Breast epithelium (tissue), 4 donors: ENCODE measurements at regions not wholly inside any gene's neighbourhood (a gene's known extent, or its start where the extent isn't known, plus 50 kb on each side); places are given as distances from the start of the nearest gene placed in this dataset.

ENCODE experiments used
- DNase-seq, 2 donors: peaks; one replicate each; pipeline ENCODE4 v3.0.0-alpha.2; 2019; ENCODE audit warnings: low spot score in 2 of 2
- H3K27ac ChIP-seq, 2 donors: fragments of 200-600 bp; sonication (generic) in 1 of 2; one replicate each; pipeline ENCODE4 v1.5.1; 2016 to 2019; ENCODE audit warnings: mild to moderate bottlenecking in 1 of 2
- H3K27me3 ChIP-seq, 2 donors: fragments of 200-600 bp; sonication (generic) in 1 of 2; one replicate each; pipeline versions ENCODE4 v1.5.1 to v1.6.0; 2017 to 2019; ENCODE audit warnings: control low read depth in 1 of 2, mild to moderate bottlenecking in 1 of 2
- H3K36me3 ChIP-seq: fragments of 200-600 bp; one replicate; pipeline ENCODE4 v1.5.1; 2019
- H3K4me1 ChIP-seq, 2 donors: fragments of 200-600 bp; sonication (generic); one replicate each; pipeline ENCODE4 v1.5.1; 2016 to 2019; ENCODE audit warnings: control low read depth in 1 of 2
- H3K4me3 ChIP-seq, 3 donors: fragments of 200-600 bp; sonication (generic); 1 replicate in 2 of 3; 2 replicates in 1 of 3; pipeline ENCODE4 v1.5.1; 2016 to 2019; ENCODE audit warnings: mild to moderate bottlenecking in 3 of 3, moderate library complexity in 2 of 3
- H3K9me3 ChIP-seq, 2 donors: fragments of 200-600 bp; sonication (generic) in 1 of 2; one replicate each; pipeline ENCODE4 v1.5.1; 2016 to 2019; ENCODE audit warnings: control low read depth in 1 of 2
- CTCF ChIP-seq, 3 donors: fragments of 450-650 bp; IDR thresholded peaks; one replicate each; pipeline ENCODE4 v1.5.1; 2016 to 2017; ENCODE audit warnings: antibody characterized with exemption in 3 of 3, mild to moderate bottlenecking in 3 of 3, moderate library complexity in 3 of 3
- POLR2A ChIP-seq: fragments of 450-650 bp; IDR thresholded peaks from one replicate; pipeline ENCODE4 v1.6.1; 2016; ENCODE audit warnings: antibody characterized with exemption, mild to moderate bottlenecking, moderate library complexity
- POLR2AphosphoS5 ChIP-seq, 3 donors: sonication (generic); formaldehyde crosslinking; IDR thresholded peaks; one replicate each; pipeline ENCODE4 v1.6.1; 2017; ENCODE audit warnings: antibody characterized with exemption in 3 of 3
- intact Hi-C: fragments of 100-400 bp; cut with DNase I; formaldehyde crosslinking; loops from one replicate; pipeline ENCODE4 v1.15.1; 2023; ENCODE audit warnings: low total_unique reads

- TF ChIP-seq CTCF (IDR thresholded peaks at IDR 0.05) (no peak), POLR2A (no peak), POLR2AphosphoS5 (IDR thresholded peaks at IDR 0.05) (no peak)
- H3K36me3 ChIP-seq: no peaks in the 10 kb centered on the region
- no peak overlapping the region for H3K4me3 ChIP-seq
- intact Hi-C loops: no loop called here
- peak overlapping the region in 1 of 2 donors; percentile 75 for H3K27ac ChIP-seq
- peaks cover 0 to 6% of the 10 kb centered on the region in 2 donors for H3K4me1 ChIP-seq
- H3K9me3 ChIP-seq: no peaks in the 10 kb centered on the region
- H3K27me3 ChIP-seq: no peaks in the 10 kb centered on the region
- DNase-seq: no peak
Measured at GRCh38 chr5:116738239-116738614, 163.6 kb upstream of the SEMA6A start.

- Histone ChIP-seq H3K27ac (no peak overlapping the region), H3K4me1 (peaks cover 0 to 6% of the 10 kb centered on the region in 2 donors), H3K27me3 (no peaks in the 10 kb centered on the region), H3K4me3 (no peak overlapping the region), H3K9me3 (no peaks in the 10 kb centered on the region), H3K36me3 (no peaks in the 10 kb centered on the region)
- intact Hi-C loops: no loop called here
- no peak for DNase-seq
- no peak for TF ChIP-seq POLR2A
- TF ChIP-seq CTCF (IDR thresholded peaks at IDR 0.05): no peak
- no peak for TF ChIP-seq POLR2AphosphoS5 (IDR thresholded peaks at IDR 0.05)
Measured at GRCh38 chr5:116736671-116737070, 162.0 kb upstream of the SEMA6A start.

GRCh38 chr5:116733991-116734975, 159.7 kb upstream of the SEMA6A start:
- H3K27me3 ChIP-seq: no peaks in the 10 kb centered on the region
- no peak overlapping the region for H3K4me3 ChIP-seq
- intact Hi-C loops: no loop called here
- no peak for DNase-seq
- no peaks in the 10 kb centered on the region for H3K36me3 ChIP-seq
- H3K4me1 ChIP-seq: peaks cover 0 to 6% of the 10 kb centered on the region in 2 donors
- H3K9me3 ChIP-seq: no peaks in the 10 kb centered on the region
- H3K27ac ChIP-seq: peak overlapping the region in 1 of 2 donors; percentile 49
- no peak for TF ChIP-seq POLR2AphosphoS5 (IDR thresholded peaks at IDR 0.05)
- no peak for TF ChIP-seq CTCF (IDR thresholded peaks at IDR 0.05)
- TF ChIP-seq POLR2A: no peak

- intact Hi-C loops: no loop called here
- TF ChIP-seq CTCF (IDR thresholded peaks at IDR 0.05) (no peak), POLR2AphosphoS5 (IDR thresholded peaks at IDR 0.05) (no peak), POLR2A (no peak)
- Histone ChIP-seq H3K36me3 (no peaks in the 10 kb centered on the region), H3K27me3 (no peaks in the 10 kb centered on the region), H3K4me3 (no peak overlapping the region), H3K27ac (no peak overlapping the region), H3K4me1 (no peaks in the 10 kb centered on the region), H3K9me3 (no peaks in the 10 kb centered on the region)
- DNase-seq: no peak
Measured at GRCh38 chr5:116732591-116732990, 158.0 kb upstream of the SEMA6A start.

GRCh38 chr5:116731432-116731831, 156.8 kb upstream of the SEMA6A start:
- TF ChIP-seq POLR2AphosphoS5 (IDR thresholded peaks at IDR 0.05) (no peak), CTCF (IDR thresholded peaks at IDR 0.05) (no peak), POLR2A (no peak)
- no peaks in the 10 kb centered on the region for H3K9me3 ChIP-seq
- H3K27me3 ChIP-seq: no peaks in the 10 kb centered on the region
- H3K27ac ChIP-seq: no peak overlapping the region
- intact Hi-C loops: no loop called here
- H3K4me3 ChIP-seq: no peak overlapping the region
- H3K36me3 ChIP-seq: no peaks in the 10 kb centered on the region
- H3K4me1 ChIP-seq: no peaks in the 10 kb centered on the region
- DNase-seq: no peak
